ENCODE measurements at regions not wholly inside any gene's neighbourhood (a gene's known extent, or its start where the extent isn't known, plus 50 kb on each side); places are given as distances from the start of the nearest gene placed in this dataset.

GRCh38 chr6:135624402-135625295 is 127.1 kb upstream of the AHI1 start:
- TF ChIP-seq SUZ12 (IDR thresholded peaks at IDR 0.05; ENCODE audit: extremely low read depth, insufficient read depth, insufficient read length): no peak
- no peak for TF ChIP-seq YY1 (IDR thresholded peaks at IDR 0.05; ENCODE audit: insufficient read depth, insufficient read length)
